Neuronal stem cell (in vitro differentiated cells): ENCODE measurements at regions not wholly inside any gene's neighbourhood (a gene's known extent, or its start where the extent isn't known, plus 50 kb on each side); places are given as distances from the start of the nearest gene placed in this dataset.

ENCODE experiments used
- DNase-seq: peaks from one replicate; pipeline ENCODE4 v3.0.0-alpha.2; 2013; ENCODE audit warnings: low spot score
- H2AFZ ChIP-seq: one replicate; pipeline ENCODE4 v1.6.1; 2013; ENCODE audit warnings: mild to moderate bottlenecking, low read length, inconsistent platforms
- H2AK5ac ChIP-seq: 2 replicates; pipeline ENCODE4 v1.6.1; 2013; ENCODE audit warnings: low read depth, mild to moderate bottlenecking, inconsistent platforms, low read length, moderate library complexity, mixed read lengths
- H2BK120ac ChIP-seq: 2 replicates; pipeline ENCODE4 v1.6.1; 2013; ENCODE audit warnings: low read depth, mild to moderate bottlenecking, inconsistent platforms, low read length, moderate library complexity, mixed read lengths
- H2BK12ac ChIP-seq: one replicate; pipeline ENCODE4 v1.6.1; 2013; ENCODE audit warnings: low read length, inconsistent platforms
- H2BK15ac ChIP-seq: 2 replicates; pipeline ENCODE4 v1.6.1; 2013; ENCODE audit warnings: mild to moderate bottlenecking, low read length, inconsistent platforms, mixed read lengths
- H2BK5ac ChIP-seq: one replicate; pipeline ENCODE4 v1.6.1; 2013; ENCODE audit warnings: inconsistent platforms, mild to moderate bottlenecking, low read length, moderate library complexity
- H3K14ac ChIP-seq: one replicate; pipeline ENCODE4 v1.6.1; 2013; ENCODE audit warnings: low read length, inconsistent platforms
- H3K18ac ChIP-seq: 2 replicates; pipeline ENCODE4 v1.6.1; 2013; ENCODE audit warnings: low read length, inconsistent platforms
- H3K23ac ChIP-seq: 2 replicates; pipeline ENCODE4 v1.6.1; 2013; ENCODE audit warnings: low read depth, mild to moderate bottlenecking, mixed read lengths, low read length, inconsistent platforms; ENCODE audit not compliant: poor library complexity
- H3K27ac ChIP-seq: replicated peaks from 3 replicates; pipeline ENCODE4 v1.5.1; 2013; ENCODE audit warnings: low read length, inconsistent platforms
- H3K27me3 ChIP-seq, 3 experiments: 2 replicates each; pipeline ENCODE4 v1.6.1; 2013; ENCODE audit warnings: low read length in 3 of 3, mild to moderate bottlenecking in 2 of 3, inconsistent platforms in 1 of 3, low read depth in 1 of 3, mixed read lengths in 1 of 3, moderate library complexity in 1 of 3; ENCODE audit not compliant: control insufficient read depth in 3 of 3, insufficient read depth in 3 of 3
- H3K36me3 ChIP-seq, 2 donors: replicated peaks in 1 of 2; 2 replicates each; pipeline ENCODE4 v1.6.1; 2013; ENCODE audit warnings: low read length in 2 of 2; ENCODE audit not compliant: control insufficient read depth in 2 of 2, insufficient read depth in 2 of 2
- H3K4ac ChIP-seq: 2 replicates; pipeline ENCODE4 v1.6.1; 2013; ENCODE audit warnings: inconsistent platforms, mild to moderate bottlenecking, low read length, moderate library complexity
- H3K4me1 ChIP-seq, 2 donors: 1 replicate in 1 of 2; 2 replicates in 1 of 2; pipeline ENCODE4 v1.6.1; 2013; ENCODE audit warnings: low read length in 2 of 2, low read depth in 1 of 2; ENCODE audit not compliant: control insufficient read depth in 2 of 2, insufficient read depth in 1 of 2
- H3K4me2 ChIP-seq: one replicate; pipeline ENCODE4 v1.6.1; 2013; ENCODE audit warnings: mild to moderate bottlenecking, low read length, inconsistent platforms; ENCODE audit not compliant: insufficient read depth, poor library complexity, severe bottlenecking
- H3K4me3 ChIP-seq, 2 donors: 2 replicates each; pipeline ENCODE4 v1.5.1; 2013; ENCODE audit warnings: low read length in 2 of 2, mild to moderate bottlenecking in 2 of 2, inconsistent platforms in 1 of 2, moderate library complexity in 1 of 2
- H3K79me1 ChIP-seq: one replicate; pipeline ENCODE4 v1.6.1; 2013; ENCODE audit warnings: low read depth, mild to moderate bottlenecking, inconsistent platforms, low read length, moderate library complexity
- H3K9ac ChIP-seq: one replicate; pipeline ENCODE4 v1.6.1; 2013; ENCODE audit warnings: mild to moderate bottlenecking, low read depth, low read length, inconsistent platforms; ENCODE audit not compliant: poor library complexity
- H3K9me3 ChIP-seq, 2 donors: replicated peaks in 1 of 2; 2 replicates each; pipeline versions ENCODE3 to v1.6.1; 2013; ENCODE audit warnings: low read length in 2 of 2, mild to moderate bottlenecking in 2 of 2, inconsistent platforms in 1 of 2, low read depth in 1 of 2, mixed read lengths in 1 of 2, moderate library complexity in 1 of 2; ENCODE audit not compliant: control insufficient read depth in 2 of 2, insufficient read depth in 1 of 2
- H4K8ac ChIP-seq: one replicate; pipeline ENCODE4 v1.6.1; 2013; ENCODE audit warnings: low read depth, mild to moderate bottlenecking, inconsistent platforms, low read length, moderate library complexity
- H4K91ac ChIP-seq: one replicate; pipeline ENCODE4 v1.6.1; 2013; ENCODE audit warnings: low read length, low read depth, mild to moderate bottlenecking, inconsistent platforms; ENCODE audit not compliant: poor library complexity
- WGBS, 2 donors: extraction: QIAGEN DNeasy Blood & Tissue Kit; methylation state at CpG; one replicate each; pipeline ENCODE4 v1.1.7; 2013; ENCODE audit warnings: missing lambda C conversion rate in 2 of 2, mixed read lengths in 1 of 2; ENCODE audit not compliant: insufficient read length in 2 of 2, insufficient replicate concordance in 1 of 2; ENCODE audit errors: extremely low coverage in 2 of 2; 5-methylcytosine and 5-hydroxymethylcytosine counted together

- Histone ChIP-seq H4K8ac (no peak overlapping the region), H3K4ac (no peak overlapping the region), H2BK12ac (no peak overlapping the region), H3K9me3 (no peaks in the 10 kb centered on the region), H3K36me3 (no peaks in the 10 kb centered on the region), H3K4me1 (peaks cover 0 to 2% of the 10 kb centered on the region in 2 donors), H3K23ac (no peak overlapping the region), H3K9ac (no peak overlapping the region), H2BK120ac (no peak overlapping the region), H2BK5ac (no peak overlapping the region), H3K27ac (no peak overlapping the region), H2AFZ (no peak overlapping the region), H3K4me2 (no peak overlapping the region), H2BK15ac (no peak overlapping the region), H3K79me1 (no peaks in the 10 kb centered on the region), H3K18ac (no peak overlapping the region), H3K4me3 (no peak overlapping the region), H3K27me3 (no peaks in the 10 kb centered on the region), H3K14ac (no peak overlapping the region), H4K91ac (no peak overlapping the region), H2AK5ac (no peak overlapping the region)
- DNase-seq = no peak
- WGBS, 2 donors = no CpG with 5 or more reads among the region's 4 CpGs
Measured at GRCh38 chr5:159657298-159657697, 259.0 kb upstream of the ADRA1B start.

- DNase-seq = no peak
- H3K9ac ChIP-seq = no peak overlapping the region
- no peak overlapping the region for H3K14ac ChIP-seq
- H4K8ac ChIP-seq = no peak overlapping the region
- no peak overlapping the region for H2BK5ac ChIP-seq
- no peak overlapping the region for H4K91ac ChIP-seq
- no peak overlapping the region for H2BK12ac ChIP-seq
- no peak overlapping the region for H3K4me3 ChIP-seq
- WGBS, 2 donors = no CpG with 5 or more reads among the region's 6 CpGs
- H2BK15ac ChIP-seq = no peak overlapping the region
- no peaks in the 10 kb centered on the region for H3K36me3 ChIP-seq
- H2AFZ ChIP-seq = no peak overlapping the region
- no peaks in the 10 kb centered on the region for H3K9me3 ChIP-seq
- peaks cover 0 to 2% of the 10 kb centered on the region in 2 donors for H3K4me1 ChIP-seq
- H3K4me2 ChIP-seq = no peak overlapping the region
- no peak overlapping the region for H2AK5ac ChIP-seq
- H3K27me3 ChIP-seq = no peaks in the 10 kb centered on the region
- H3K4ac ChIP-seq = no peak overlapping the region
- H3K18ac ChIP-seq = no peak overlapping the region
- H2BK120ac ChIP-seq = no peak overlapping the region
- no peak overlapping the region for H3K27ac ChIP-seq
- no peaks in the 10 kb centered on the region for H3K79me1 ChIP-seq
- H3K23ac ChIP-seq = no peak overlapping the region
Measured at GRCh38 chr5:159657771-159658170, 258.5 kb upstream of the ADRA1B start.

- peaks cover 0 to 2% of the 10 kb centered on the region in 2 donors for H3K4me1 ChIP-seq
- no peak overlapping the region for H3K27ac ChIP-seq
- no peak overlapping the region for H3K18ac ChIP-seq
- H3K9me3 ChIP-seq = no peaks in the 10 kb centered on the region
- H3K4me3 ChIP-seq = no peak overlapping the region
- H2BK15ac ChIP-seq = no peak overlapping the region
- H3K9ac ChIP-seq = no peak overlapping the region
- H3K14ac ChIP-seq = no peak overlapping the region
- H2AK5ac ChIP-seq = no peak overlapping the region
- no peak overlapping the region for H2AFZ ChIP-seq
- H4K8ac ChIP-seq = no peak overlapping the region
- H3K79me1 ChIP-seq = no peaks in the 10 kb centered on the region
- no peak overlapping the region for H2BK120ac ChIP-seq
- H3K36me3 ChIP-seq = no peaks in the 10 kb centered on the region
- no peak overlapping the region for H2BK12ac ChIP-seq
- H3K4ac ChIP-seq = no peak overlapping the region
- H2BK5ac ChIP-seq = no peak overlapping the region
- H4K91ac ChIP-seq = no peak overlapping the region
- no peak overlapping the region for H3K23ac ChIP-seq
- no peaks in the 10 kb centered on the region for H3K27me3 ChIP-seq
- no CpG with 5 or more reads among the region's 10 CpGs for WGBS, 2 donors
- peak; percentile 11 for DNase-seq
- no peak overlapping the region for H3K4me2 ChIP-seq
Measured at GRCh38 chr5:159658266-159658925, 257.9 kb upstream of the ADRA1B start.

- DNase-seq = no peak
Measured at GRCh38 chr5:159660401-159660800, 255.9 kb upstream of the ADRA1B start.

More at GRCh38 chr5:159660401-159660800, 255.9 kb upstream of the ADRA1B start:
- H3K4me1 ChIP-seq = peaks cover 0 to 2% of the 10 kb centered on the region in 2 donors
- no peak overlapping the region for H3K27ac ChIP-seq
- H3K18ac ChIP-seq = no peak overlapping the region
- H2BK12ac ChIP-seq = no peak overlapping the region
- H3K4me3 ChIP-seq = no peak overlapping the region
- no peak overlapping the region for H3K14ac ChIP-seq
- WGBS, 2 donors = no CpG with 5 or more reads among the region's 2 CpGs
- no peaks in the 10 kb centered on the region for H3K36me3 ChIP-seq
- no peak overlapping the region for H2BK5ac ChIP-seq
- H3K4me2 ChIP-seq = no peak overlapping the region
- H2BK120ac ChIP-seq = no peak overlapping the region
- no peaks in the 10 kb centered on the region for H3K79me1 ChIP-seq
- H4K8ac ChIP-seq = no peak overlapping the region
- H2AK5ac ChIP-seq = no peak overlapping the region
- no peaks in the 10 kb centered on the region for H3K9me3 ChIP-seq
- no peak overlapping the region for H2AFZ ChIP-seq
- H3K27me3 ChIP-seq = no peaks in the 10 kb centered on the region
- no peak overlapping the region for H4K91ac ChIP-seq
- no peak overlapping the region for H3K23ac ChIP-seq
- no peak overlapping the region for H3K9ac ChIP-seq
- no peak overlapping the region for H3K4ac ChIP-seq
- no peak overlapping the region for H2BK15ac ChIP-seq
